ACHN (cell line): ENCODE measurements at regions not wholly inside any gene's neighbourhood (a gene's known extent, or its start where the extent isn't known, plus 50 kb on each side); places are given as distances from the start of the nearest gene placed in this dataset.

Experiments
- DNase-seq: peaks from one replicate; pipeline ENCODE4 v3.0.0-alpha.2; 2015
- in situ Hi-C: cut with HindIII; loops from 2 replicates; pipeline ENCODE4 v1.10.0; 2017; ENCODE audit warnings: low sequenced_read_pairs, low pct_ligation_motif_present, low pct_unique_long_range_greater_than_20kb

- in situ Hi-C loops = no loop called here
- no peak for DNase-seq
Measured at GRCh38 chr13:29954082-29955028, 103.9 kb upstream of the UBL3 start.

- in situ Hi-C loops = no loop called here
- no peak for DNase-seq
Measured at GRCh38 chr13:29953542-29953941, 103.1 kb upstream of the UBL3 start.

- DNase-seq = no peak
- in situ Hi-C loops = no loop called here
Measured at GRCh38 chr13:29952245-29952644, 101.8 kb upstream of the UBL3 start.

GRCh38 chr13:29948791-29949190, 98.4 kb upstream of the UBL3 start:
- DNase-seq = no peak
- in situ Hi-C loops = no loop called here

GRCh38 chr13:29948244-29948643, 97.8 kb upstream of the UBL3 start:
- DNase-seq = no peak
- in situ Hi-C loops = no loop called here

GRCh38 chr13:29947839-29948238, 97.4 kb upstream of the UBL3 start:
- in situ Hi-C loops = no loop called here
- DNase-seq = no peak

- in situ Hi-C loops = no loop called here
- no peak for DNase-seq
Measured at GRCh38 chr13:29946093-29946492, 95.7 kb upstream of the UBL3 start.

- in situ Hi-C loops = no loop called here
- no peak for DNase-seq
Measured at GRCh38 chr13:29943686-29944085, 93.3 kb upstream of the UBL3 start.

GRCh38 chr13:29943273-29943672, 92.9 kb upstream of the UBL3 start:
- in situ Hi-C loops = no loop called here

GRCh38 chr13:29940715-29941114, 90.3 kb upstream of the UBL3 start:
- no peak for DNase-seq
- in situ Hi-C loops = no loop called here

More at GRCh38 chr13:29943273-29943672, 92.9 kb upstream of the UBL3 start:
- no peak for DNase-seq

GRCh38 chr13:29939158-29939557, 88.7 kb upstream of the UBL3 start:
- DNase-seq = no peak
- in situ Hi-C loops = no loop called here

GRCh38 chr13:29937841-29938240, 87.4 kb upstream of the UBL3 start:
- DNase-seq = no peak
- in situ Hi-C loops = no loop called here

GRCh38 chr13:29937379-29937778, 87.0 kb upstream of the UBL3 start:
- no peak for DNase-seq
- in situ Hi-C loops = no loop called here

- in situ Hi-C loops = no loop called here
- no peak for DNase-seq
Measured at GRCh38 chr13:29936956-29937355, 86.5 kb upstream of the UBL3 start.

- in situ Hi-C loops = no loop called here
- no peak for DNase-seq
Measured at GRCh38 chr13:29936051-29936813, 85.8 kb upstream of the UBL3 start.

- DNase-seq = no peak
- in situ Hi-C loops = no loop called here
Measured at GRCh38 chr13:29935309-29935981, 85.0 kb upstream of the UBL3 start.

- in situ Hi-C loops = no loop called here
- DNase-seq = no peak
Measured at GRCh38 chr13:29934531-29935308, 84.3 kb upstream of the UBL3 start.

GRCh38 chr13:29933401-29933800, 83.0 kb upstream of the UBL3 start:
- in situ Hi-C loops = no loop called here
- DNase-seq = no peak
